K562 (cell line): ENCODE measurements at regions not wholly inside any gene's neighbourhood (a gene's known extent, or its start where the extent isn't known, plus 50 kb on each side); places are given as distances from the start of the nearest gene placed in this dataset.
A peak's percentile ranks its signal among the peaks of the same experiment; 100 is the strongest.

Source experiments
- ATAC-seq: fragments of 200-7000 bp; cut with Tn5 transposase; 3 replicates; pipeline ENCODE4 v1.9.1; 2020; ENCODE audit warnings: moderate library complexity
- BruUV-seq: library from RNA; stranded (reverse); fragments of 400-500 nt; replicated peaks from 2 replicates; lab custom pipeline; 2021; lab: Mats Ljungman, UMichigan
- CTCF ChIA-PET: fragments of 300-600 bp; formaldehyde crosslinking; extraction: SDS; loops from one replicate; lab custom pipeline; 2021; ENCODE audit warnings: low intra/inter-chr PET ratio; lab: Yijun Ruan, JAX
- POLR2A ChIA-PET: fragments of 300-600, 350-650 bp; sonication (Branson Sonifier 250); formaldehyde crosslinking; extraction: SDS; loops from one replicate; lab custom pipeline; 2021; ENCODE audit warnings: antibody characterized with exemption, inconsistent platforms; lab: Yijun Ruan, JAX
- DNase-seq, 4 experiments: peaks; one replicate each; pipeline versions ENCODE4 v3.0.0 to v3.0.0-alpha.2; 2011 to 2018; ENCODE audit warnings: low spot score in 3 of 4, mixed read lengths in 3 of 4; ENCODE audit errors: extremely low read depth in 1 of 4
- FAIRE-seq: peaks from 2 replicates; lab custom pipeline; 2011; peaks lifted over from hg19 to GRCh38; lab: Jason Lieb, UNC
- H2AFZ ChIP-seq: 2 replicates; pipeline ENCODE4 v1.6.0; 2011; ENCODE audit warnings: low read depth, low read length, control low read depth, inconsistent platforms
- H3K27ac ChIP-seq: fragments of 200-600 bp; 3 replicates; pipeline ENCODE4 v1.8.0; 2011; ENCODE audit warnings: low read depth, mild to moderate bottlenecking, control low read depth, inconsistent platforms, low read length, moderate library complexity, mixed read lengths; ENCODE audit errors: extremely low read depth
- H3K27me3 ChIP-seq, 2 experiments: fragments of 300-600 bp in 1 of 2; 2 replicates in 1 of 2; 3 replicates in 1 of 2; pipeline versions ENCODE4 v1.6.0 to v1.8.0; 2011; ENCODE audit warnings: inconsistent platforms in 2 of 2, low read length in 2 of 2, mild to moderate bottlenecking in 1 of 2, mixed read lengths in 1 of 2, moderate library complexity in 1 of 2; ENCODE audit not compliant: control insufficient read depth in 2 of 2, insufficient read depth in 2 of 2
- H3K36me3 ChIP-seq: fragments of 300-600 bp; 3 replicates; pipeline ENCODE4 v1.8.0; 2011; ENCODE audit warnings: mild to moderate bottlenecking, low read length, inconsistent platforms; ENCODE audit not compliant: control insufficient read depth, insufficient read depth
- H3K4me1 ChIP-seq, 2 experiments: fragments of 200-600 bp in 1 of 2; replicated peaks in 1 of 2; 2 replicates in 1 of 2; 3 replicates in 1 of 2; pipeline versions ENCODE4 v1.5.1 to v1.8.0; 2011; ENCODE audit warnings: inconsistent platforms in 2 of 2, low read length in 2 of 2, mild to moderate bottlenecking in 1 of 2, mixed read lengths in 1 of 2, moderate library complexity in 1 of 2; ENCODE audit not compliant: control insufficient read depth in 2 of 2, insufficient read depth in 2 of 2
- H3K4me2 ChIP-seq: 2 replicates; pipeline ENCODE4 v1.6.1; 2011; ENCODE audit warnings: low read length, control low read depth, inconsistent platforms, mixed read lengths; ENCODE audit not compliant: insufficient read depth
- H3K4me3 ChIP-seq: fragments of 200-600 bp; sonication (generic), shearing (Covaris generic); 2 replicates; pipeline ENCODE4 v1.5.1; 2016; ENCODE audit warnings: control low read depth, inconsistent platforms
- H3K79me2 ChIP-seq: fragments of 200-600 bp; 3 replicates; pipeline ENCODE4 v1.8.0; 2011; ENCODE audit warnings: low read length, inconsistent platforms; ENCODE audit not compliant: control insufficient read depth, insufficient read depth
- H3K9ac ChIP-seq, 2 experiments: 2 replicates each; pipeline versions ENCODE4 v1.6.0 to v1.6.1; 2011; ENCODE audit warnings: low read depth in 2 of 2, low read length in 2 of 2, control low read depth in 1 of 2, inconsistent platforms in 1 of 2, mild to moderate bottlenecking in 1 of 2, mixed read lengths in 1 of 2; ENCODE audit not compliant: insufficient read depth in 1 of 2
- H3K9me1 ChIP-seq: one replicate; pipeline ENCODE4 v1.6.0; 2011; ENCODE audit warnings: inconsistent platforms, mild to moderate bottlenecking, low read length, moderate library complexity; ENCODE audit not compliant: control insufficient read depth, insufficient read depth
- H3K9me3 ChIP-seq: replicated peaks from 2 replicates; pipeline ENCODE4 v1.5.1; 2011; ENCODE audit warnings: low read depth, low read length, inconsistent platforms; ENCODE audit not compliant: control insufficient read depth, insufficient read depth
- H4K20me1 ChIP-seq: replicated peaks from 2 replicates; pipeline ENCODE4 v1.6.1; 2011; ENCODE audit warnings: low read length, inconsistent platforms, mixed read lengths; ENCODE audit not compliant: control insufficient read depth, insufficient read depth
- BDP1 ChIP-seq: IDR thresholded peaks from 3 replicates; pipeline ENCODE4 v1.6.1; 2011; ENCODE audit not compliant: insufficient read length, insufficient read depth
- CBFA2T2 ChIP-seq: fragments of 450-650 bp; conservative IDR thresholded peaks from 2 replicates; pipeline ENCODE4 v1.6.1; 2017; ENCODE audit warnings: mild to moderate bottlenecking
- CREM ChIP-seq: IDR thresholded peaks from 2 replicates; pipeline ENCODE4 v1.6.1; 2014; ENCODE audit warnings: antibody characterized with exemption, low read depth
- GATAD2A ChIP-seq: fragments of 450-650 bp; IDR thresholded peaks from 2 replicates; pipeline ENCODE4 v1.6.1; 2017
- HDAC8 ChIP-seq: fragments of 450-650 bp; IDR thresholded peaks from 2 replicates; pipeline ENCODE4 v1.6.1; 2016; ENCODE audit warnings: mild to moderate bottlenecking, missing genetic modification characterization, moderate library complexity, missing compliant biosample characterization
- MAZ ChIP-seq, 2 experiments: fragments of 450-650 bp in 1 of 2; sonication (generic) in 1 of 2; formaldehyde crosslinking; IDR thresholded peaks in 1 of 2; conservative IDR thresholded peaks in 1 of 2; 2 replicates each; pipeline versions ENCODE4 v1.4.0 to v1.5.0; 2020; ENCODE audit warnings: mild to moderate bottlenecking in 1 of 2, missing genetic modification reagents in 1 of 2
- RAD51 ChIP-seq: fragments of 450-650 bp; IDR thresholded peaks from 2 replicates; pipeline ENCODE4 v1.7.1; 2016; ENCODE audit warnings: low read depth, mild to moderate bottlenecking, borderline replicate concordance
- SETDB1 ChIP-seq: IDR thresholded peaks from one replicate; pipeline ENCODE4 v1.6.1; 2012; ENCODE audit warnings: low read length, control low read depth, inconsistent platforms
- XRCC5 ChIP-seq: fragments of 200-400 bp; formaldehyde crosslinking; IDR thresholded peaks from 2 replicates; pipeline ENCODE4 v1.6.1; 2017; ENCODE audit warnings: low read depth, mild to moderate bottlenecking, low read length
- ZNF24 ChIP-seq: fragments of 450-650 bp; IDR thresholded peaks from 2 replicates; pipeline ENCODE4 v1.6.1; 2016
- ZNF431 ChIP-seq: sonication (generic); formaldehyde crosslinking; IDR thresholded peaks from 2 replicates; pipeline ENCODE4 v1.8.0; 2022; ENCODE audit warnings: mild to moderate bottlenecking, missing genetic modification reagents
- ZNF589 ChIP-seq: fragments of 200-800 bp; sonication (Bioruptor generic); IDR thresholded peaks from 2 replicates; pipeline ENCODE4 v1.6.1; 2016; ENCODE audit warnings: low read depth, missing genetic modification characterization, missing compliant biosample characterization
- WGBS: fragments of 100-300 bp; shearing (Covaris generic); methylation state at CpG from one replicate; pipeline ENCODE4 v1.1.6; 2016; ENCODE audit warnings: low coverage, mixed read lengths; ENCODE audit not compliant: insufficient coverage; ENCODE audit errors: missing lambda C conversion rate; 5-methylcytosine and 5-hydroxymethylcytosine counted together
- in situ Hi-C: fragments of 300-500 bp; cut with MboI; formaldehyde crosslinking; loops from 4 replicates; pipeline ENCODE4 v1.15.0; 2018; ENCODE audit warnings: inconsistent platforms, mixed read lengths
- intact Hi-C: fragments of 100-400 bp; cut with micrococcal nuclease; formaldehyde crosslinking; loops from 2 replicates; pipeline ENCODE4 v1.14.2; 2022
- TF ChIP-seq, protein P1 (sequence below), 2 experiments: fragments of 450-650 bp in 1 of 2; sonication (generic) in 1 of 2; formaldehyde crosslinking in 1 of 2; IDR thresholded peaks; 2 replicates each; pipeline versions ENCODE4 v1.7.1 to v1.9.0; 2016 to 2022; ENCODE audit warnings: inconsistent platforms in 1 of 2, mild to moderate bottlenecking in 1 of 2, missing genetic modification reagents in 1 of 2
- TF ChIP-seq, protein P2 (sequence below): sonication (generic); formaldehyde crosslinking; IDR thresholded peaks from 2 replicates; pipeline ENCODE4 v1.5.0; 2020; ENCODE audit warnings: missing genetic modification reagents

DNA sequence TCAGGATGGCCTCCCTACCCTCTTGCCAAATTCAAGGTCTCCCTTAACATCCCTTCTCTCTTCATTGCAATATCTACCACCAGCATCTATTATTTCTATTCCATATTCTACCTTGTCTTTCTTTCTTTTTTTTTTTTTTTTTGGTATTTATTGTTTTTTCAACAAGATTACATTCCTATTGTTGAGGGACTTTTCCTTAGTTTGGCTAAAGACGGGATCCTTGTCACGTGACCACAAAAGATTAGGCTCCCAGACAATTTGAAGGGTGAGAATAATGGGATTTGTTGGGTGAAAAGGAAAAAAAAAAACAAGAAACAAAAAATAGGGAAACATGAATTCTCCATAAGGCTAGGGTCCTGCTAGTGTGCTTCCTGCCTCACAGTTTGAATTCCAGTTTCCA, 124.3 kb upstream of the MCHR2 start:
- in situ Hi-C loops, result loop anchor here (10.0 kb wide), 1 partner anchor 546 kb away; no protein-coding TSS in a partner anchor
- Histone ChIP-seq H3K9me1 (no peaks in the 10 kb centered on the region), H3K9me3 (no peaks in the 10 kb centered on the region), H4K20me1 (no peaks in the 10 kb centered on the region), H3K27me3 (no peaks in the 10 kb centered on the region), H3K27ac (no peak overlapping the region), H3K36me3 (no peaks in the 10 kb centered on the region), H3K9ac (no peak overlapping the region), H3K4me3 (no peak overlapping the region), H3K4me2 (no peak overlapping the region), H2AFZ (0 out of 2 replicates have a peak overlapping the region, but pooled peaks have one; percentile 4), H3K79me2 (no peaks in the 10 kb centered on the region), H3K4me1 (no peaks in the 10 kb centered on the region)
- 6% methylated on average over 2 of the region's 2 CpGs for WGBS
- ChIA-PET POLR2A (no interaction called here), CTCF (interaction anchor here (0.6 to 3.9 kb wide), 3 partner anchors 338 to 539 kb away, joined by 5 to 35 read pairs (median 35); no protein-coding TSS in a partner anchor)
- FAIRE-seq (no peak), ATAC-seq (no peak), DNase-seq (no peak)
- intact Hi-C loops, result loop anchor here (10.0 kb wide), 1 partner anchor 456 kb away; no protein-coding TSS in a partner anchor
- no TSS peak for BruUV-seq
- TF ChIP-seq ZNF589 (CRISPR knock-in tag) (no peak), CBFA2T2 (0 out of 2 replicates have a peak, but pooled peaks have one; percentile 33), BDP1 (no peak), GATAD2A (no peak), ZNF24 (no peak), HDAC8 (tag) (no peak), SETDB1 (no peak), XRCC5 (no peak), RAD51 (peak; percentile 77; the same call in 1 of the 2 replicates), CREM (no peak), ZNF431 (CRISPR knock-in tag) (no peak), MAZ (CRISPR knock-in tag; conservative IDR thresholded peaks at IDR 0.05 in 1 of 2, IDR thresholded peaks at IDR 0.05 in 1 of 2) (no peak)
- TF ChIP-seq, protein P1, sequence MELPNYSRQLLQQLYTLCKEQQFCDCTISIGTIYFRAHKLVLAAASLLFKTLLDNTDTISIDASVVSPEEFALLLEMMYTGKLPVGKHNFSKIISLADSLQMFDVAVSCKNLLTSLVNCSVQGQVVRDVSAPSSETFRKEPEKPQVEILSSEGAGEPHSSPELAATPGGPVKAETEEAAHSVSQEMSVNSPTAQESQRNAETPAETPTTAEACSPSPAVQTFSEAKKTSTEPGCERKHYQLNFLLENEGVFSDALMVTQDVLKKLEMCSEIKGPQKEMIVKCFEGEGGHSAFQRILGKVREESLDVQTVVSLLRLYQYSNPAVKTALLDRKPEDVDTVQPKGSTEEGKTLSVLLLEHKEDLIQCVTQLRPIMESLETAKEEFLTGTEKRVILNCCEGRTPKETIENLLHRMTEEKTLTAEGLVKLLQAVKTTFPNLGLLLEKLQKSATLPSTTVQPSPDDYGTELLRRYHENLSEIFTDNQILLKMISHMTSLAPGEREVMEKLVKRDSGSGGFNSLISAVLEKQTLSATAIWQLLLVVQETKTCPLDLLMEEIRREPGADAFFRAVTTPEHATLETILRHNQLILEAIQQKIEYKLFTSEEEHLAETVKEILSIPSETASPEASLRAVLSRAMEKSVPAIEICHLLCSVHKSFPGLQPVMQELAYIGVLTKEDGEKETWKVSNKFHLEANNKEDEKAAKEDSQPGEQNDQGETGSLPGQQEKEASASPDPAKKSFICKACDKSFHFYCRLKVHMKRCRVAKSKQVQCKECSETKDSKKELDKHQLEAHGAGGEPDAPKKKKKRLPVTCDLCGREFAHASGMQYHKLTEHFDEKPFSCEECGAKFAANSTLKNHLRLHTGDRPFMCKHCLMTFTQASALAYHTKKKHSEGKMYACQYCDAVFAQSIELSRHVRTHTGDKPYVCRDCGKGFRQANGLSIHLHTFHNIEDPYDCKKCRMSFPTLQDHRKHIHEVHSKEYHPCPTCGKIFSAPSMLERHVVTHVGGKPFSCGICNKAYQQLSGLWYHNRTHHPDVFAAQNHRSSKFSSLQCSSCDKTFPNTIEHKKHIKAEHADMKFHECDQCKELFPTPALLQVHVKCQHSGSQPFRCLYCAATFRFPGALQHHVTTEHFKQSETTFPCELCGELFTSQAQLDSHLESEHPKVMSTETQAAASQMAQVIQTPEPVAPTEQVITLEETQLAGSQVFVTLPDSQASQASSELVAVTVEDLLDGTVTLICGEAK (IDR thresholded peaks at IDR 0.05), result peak; percentile 56
- TF ChIP-seq, protein P1 (CRISPR knock-in tag; IDR thresholded peaks at IDR 0.05), result no peak
- TF ChIP-seq, protein P2, sequence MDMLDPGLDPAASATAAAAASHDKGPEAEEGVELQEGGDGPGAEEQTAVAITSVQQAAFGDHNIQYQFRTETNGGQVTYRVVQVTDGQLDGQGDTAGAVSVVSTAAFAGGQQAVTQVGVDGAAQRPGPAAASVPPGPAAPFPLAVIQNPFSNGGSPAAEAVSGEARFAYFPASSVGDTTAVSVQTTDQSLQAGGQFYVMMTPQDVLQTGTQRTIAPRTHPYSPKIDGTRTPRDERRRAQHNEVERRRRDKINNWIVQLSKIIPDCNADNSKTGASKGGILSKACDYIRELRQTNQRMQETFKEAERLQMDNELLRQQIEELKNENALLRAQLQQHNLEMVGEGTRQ (CRISPR knock-in tag), result peak; percentile 49
